Astrocyte (in vitro differentiated cells and primary cell): ENCODE measurements at regions not wholly inside any gene's neighbourhood (a gene's known extent, or its start where the extent isn't known, plus 50 kb on each side); places are given as distances from the start of the nearest gene placed in this dataset.

Experiments
- DNase-seq: peaks from one replicate; pipeline ENCODE4 v3.0.0-alpha.2; 2010; ENCODE audit warnings: low read depth
- FAIRE-seq: peaks from 2 replicates; lab custom pipeline; 2011; peaks lifted over from hg19 to GRCh38; lab: Jason Lieb, UNC
- H2AFZ ChIP-seq: 2 replicates; pipeline ENCODE4 v1.6.0; 2012; ENCODE audit warnings: low read depth, low read length, inconsistent platforms
- H3K27ac ChIP-seq: 2 replicates; pipeline ENCODE4 v1.5.1; 2011; ENCODE audit warnings: low read depth, low read length, inconsistent platforms
- H3K27me3 ChIP-seq: 2 replicates; pipeline ENCODE4 v1.6.0; 2011; ENCODE audit warnings: low read length, inconsistent platforms; ENCODE audit not compliant: insufficient read depth
- H3K36me3 ChIP-seq: 2 replicates; pipeline ENCODE4 v1.5.1; 2011; ENCODE audit warnings: low read length, inconsistent platforms; ENCODE audit not compliant: insufficient read depth
- H3K4me1 ChIP-seq: 2 replicates; pipeline ENCODE4 v1.5.1; 2011; ENCODE audit warnings: low read length, inconsistent platforms; ENCODE audit not compliant: insufficient read depth
- H3K4me2 ChIP-seq: 2 replicates; pipeline ENCODE4 v1.6.0; 2012; ENCODE audit warnings: low read length, inconsistent platforms
- H3K4me3 ChIP-seq: 2 replicates; pipeline ENCODE4 v1.5.1; 2011; ENCODE audit warnings: low read depth, mild to moderate bottlenecking, low read length, inconsistent platforms; ENCODE audit not compliant: insufficient read depth
- H3K79me2 ChIP-seq: 2 replicates; pipeline ENCODE4 v1.6.0; 2012; ENCODE audit warnings: mild to moderate bottlenecking, low read length, inconsistent platforms; ENCODE audit not compliant: insufficient read depth
- H3K9ac ChIP-seq: 2 replicates; pipeline ENCODE4 v1.6.0; 2012; ENCODE audit warnings: mild to moderate bottlenecking, low read length, inconsistent platforms
- H3K9me3 ChIP-seq: 2 replicates; pipeline ENCODE4 v1.5.1; 2012; ENCODE audit warnings: low read depth, mild to moderate bottlenecking, low read length, inconsistent platforms; ENCODE audit not compliant: insufficient read depth
- H4K20me1 ChIP-seq: 2 replicates; pipeline ENCODE4 v1.6.0; 2012; ENCODE audit warnings: low read length, inconsistent platforms; ENCODE audit not compliant: insufficient read depth
- H3K27ac Mint-ChIP-seq: one replicate; pipeline ENCODE4 v1.8.0; 2021; ENCODE audit warnings: mild to moderate bottlenecking, mixed read lengths; ENCODE audit not compliant: unreplicated experiment
- H3K27me3 Mint-ChIP-seq: one replicate; pipeline ENCODE4 v1.8.0; 2021; ENCODE audit warnings: low read depth, mixed read lengths; ENCODE audit not compliant: unreplicated experiment
- H3K36me3 Mint-ChIP-seq: one replicate; pipeline ENCODE4 v1.8.0; 2021; ENCODE audit warnings: low read depth, mixed read lengths; ENCODE audit not compliant: unreplicated experiment
- H3K4me1 Mint-ChIP-seq: one replicate; pipeline ENCODE4 v1.8.0; 2021; ENCODE audit warnings: low read depth, mixed read lengths; ENCODE audit not compliant: unreplicated experiment
- H3K4me3 Mint-ChIP-seq: one replicate; pipeline ENCODE4 v1.8.0; 2021; ENCODE audit warnings: mild to moderate bottlenecking, moderate library complexity, mixed read lengths; ENCODE audit not compliant: unreplicated experiment
- H3K9me3 Mint-ChIP-seq: one replicate; pipeline ENCODE4 v1.8.0; 2021; ENCODE audit warnings: mild to moderate bottlenecking, mixed read lengths; ENCODE audit not compliant: unreplicated experiment
- EZH2 ChIP-seq: IDR thresholded peaks from 2 replicates; pipeline ENCODE4 v1.6.1; 2012; ENCODE audit warnings: mild to moderate bottlenecking, low read length, inconsistent platforms; ENCODE audit not compliant: insufficient read depth
- TF ChIP-seq, protein P1 (sequence below): IDR thresholded peaks from 2 replicates; pipeline ENCODE4 v1.5.1; 2011; ENCODE audit warnings: low read depth, mild to moderate bottlenecking, inconsistent platforms, low read length, moderate library complexity; ENCODE audit not compliant: insufficient read depth

DNA sequence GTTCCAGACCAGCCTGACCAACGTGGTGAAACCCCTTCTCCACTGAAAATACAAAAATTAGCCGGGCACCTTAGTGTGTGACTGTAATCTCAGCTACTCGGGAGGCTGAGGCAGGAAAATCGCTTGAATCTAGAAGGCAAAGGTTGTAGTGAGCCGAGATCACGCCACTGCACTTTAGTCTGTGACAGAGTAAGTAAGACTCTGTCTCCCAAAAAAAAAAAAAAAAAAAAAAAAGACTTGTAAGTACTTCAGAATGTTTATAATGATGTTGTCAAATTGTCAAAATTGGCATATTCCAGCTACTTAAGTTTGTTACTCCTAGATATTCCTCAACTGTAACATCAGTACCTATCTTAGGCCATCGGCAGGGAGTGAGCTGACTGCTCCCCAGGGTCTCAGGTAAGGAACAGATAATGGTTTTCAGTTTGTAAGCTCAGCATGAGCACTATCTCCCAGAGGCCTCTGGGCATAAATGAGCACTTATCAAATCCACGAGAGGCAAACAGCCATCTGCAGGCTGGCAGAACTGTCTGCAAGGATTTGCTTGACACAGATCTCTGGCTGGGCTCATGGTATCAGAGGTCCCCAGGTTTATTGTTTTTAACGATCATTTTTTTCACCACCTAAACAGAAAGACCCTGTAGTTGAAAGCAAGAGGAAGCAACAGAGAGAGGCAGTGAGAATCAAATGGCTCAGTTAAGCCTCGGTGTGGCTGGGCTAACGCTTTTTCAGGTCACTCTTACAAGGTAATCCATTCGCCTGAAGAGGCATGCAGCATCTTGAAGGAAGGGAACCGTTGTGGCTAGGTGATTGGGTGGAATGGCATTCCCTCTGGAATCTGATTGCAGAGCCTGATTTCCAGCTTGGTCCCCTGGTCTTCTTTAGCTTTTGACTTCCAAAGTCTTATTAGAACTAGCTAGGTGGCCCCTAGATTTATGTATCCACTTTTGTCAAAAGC lies 115.9 kb downstream of the LY86 start:
- TF ChIP-seq EZH2 = no peak
- TF ChIP-seq, protein P1, sequence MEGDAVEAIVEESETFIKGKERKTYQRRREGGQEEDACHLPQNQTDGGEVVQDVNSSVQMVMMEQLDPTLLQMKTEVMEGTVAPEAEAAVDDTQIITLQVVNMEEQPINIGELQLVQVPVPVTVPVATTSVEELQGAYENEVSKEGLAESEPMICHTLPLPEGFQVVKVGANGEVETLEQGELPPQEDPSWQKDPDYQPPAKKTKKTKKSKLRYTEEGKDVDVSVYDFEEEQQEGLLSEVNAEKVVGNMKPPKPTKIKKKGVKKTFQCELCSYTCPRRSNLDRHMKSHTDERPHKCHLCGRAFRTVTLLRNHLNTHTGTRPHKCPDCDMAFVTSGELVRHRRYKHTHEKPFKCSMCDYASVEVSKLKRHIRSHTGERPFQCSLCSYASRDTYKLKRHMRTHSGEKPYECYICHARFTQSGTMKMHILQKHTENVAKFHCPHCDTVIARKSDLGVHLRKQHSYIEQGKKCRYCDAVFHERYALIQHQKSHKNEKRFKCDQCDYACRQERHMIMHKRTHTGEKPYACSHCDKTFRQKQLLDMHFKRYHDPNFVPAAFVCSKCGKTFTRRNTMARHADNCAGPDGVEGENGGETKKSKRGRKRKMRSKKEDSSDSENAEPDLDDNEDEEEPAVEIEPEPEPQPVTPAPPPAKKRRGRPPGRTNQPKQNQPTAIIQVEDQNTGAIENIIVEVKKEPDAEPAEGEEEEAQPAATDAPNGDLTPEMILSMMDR = no peak

DNA sequence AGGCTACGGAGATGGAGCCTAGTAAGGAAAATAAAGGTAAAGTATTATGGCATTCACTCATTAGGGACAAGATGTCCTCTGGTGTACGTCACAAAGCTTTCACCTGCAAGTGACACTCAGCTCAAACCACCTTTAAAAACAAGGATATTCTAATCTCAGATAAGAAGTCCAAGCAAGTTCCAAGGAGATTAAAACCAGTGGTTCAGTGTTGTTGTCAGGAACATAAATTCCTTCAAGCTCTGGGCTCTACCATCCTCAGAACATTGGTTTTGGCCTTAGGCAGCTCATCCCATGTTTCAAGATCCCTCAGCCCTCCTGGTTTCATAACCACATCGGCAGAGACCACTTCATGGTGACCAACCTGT lies 116.5 kb downstream of the LY86 start:
- Mint-ChIP-seq H3K27me3 (peaks cover 17% of the 10 kb centered on the region), H3K4me3 (no peak overlapping the region), H3K9me3 (peaks cover 3% of the 10 kb centered on the region), H3K27ac (no peak overlapping the region), H3K4me1 (peaks cover 7% of the 10 kb centered on the region), H3K36me3 (no peaks in the 10 kb centered on the region)
- H3K27me3 ChIP-seq = peaks cover 2% of the 10 kb centered on the region
- no peak overlapping the region for H3K9ac ChIP-seq
- H3K9me3 ChIP-seq = no peaks in the 10 kb centered on the region
- no peak overlapping the region for H3K27ac ChIP-seq
- H2AFZ ChIP-seq = no peak overlapping the region
- TF ChIP-seq, protein P1 = no peak
- TF ChIP-seq EZH2 = no peak
- H3K79me2 ChIP-seq = no peaks in the 10 kb centered on the region
- H3K4me3 ChIP-seq = no peak overlapping the region
- H4K20me1 ChIP-seq = no peaks in the 10 kb centered on the region
- peaks cover 3% of the 10 kb centered on the region for H3K4me1 ChIP-seq
- H3K36me3 ChIP-seq = no peaks in the 10 kb centered on the region
- H3K4me2 ChIP-seq = no peak overlapping the region
- DNase-seq = no peak
- no peak for FAIRE-seq

More for the DNA sequence above, 115.9 kb downstream of the LY86 start:
- Histone ChIP-seq H3K9ac (no peak overlapping the region), H2AFZ (no peak overlapping the region), H3K36me3 (no peaks in the 10 kb centered on the region), H3K27ac (no peak overlapping the region), H3K4me3 (no peak overlapping the region), H3K4me1 (peaks cover 9% of the 10 kb centered on the region), H3K9me3 (no peaks in the 10 kb centered on the region), H3K4me2 (no peak overlapping the region), H3K79me2 (no peaks in the 10 kb centered on the region), H3K27me3 (peaks cover 2% of the 10 kb centered on the region), H4K20me1 (no peaks in the 10 kb centered on the region)
- H3K36me3 Mint-ChIP-seq = no peaks in the 10 kb centered on the region
- H3K4me1 Mint-ChIP-seq = peaks cover 13% of the 10 kb centered on the region
- no peak overlapping the region for H3K27ac Mint-ChIP-seq
- no peak for DNase-seq
- FAIRE-seq = no peak
- H3K9me3 Mint-ChIP-seq = peaks cover 3% of the 10 kb centered on the region
- H3K27me3 Mint-ChIP-seq = peaks cover 19% of the 10 kb centered on the region
- no peak overlapping the region for H3K4me3 Mint-ChIP-seq
